ENCODE measurements at regions not wholly inside any gene's neighbourhood (a gene's known extent, or its start where the extent isn't known, plus 50 kb on each side); places are given as distances from the start of the nearest gene placed in this dataset.

DNA sequence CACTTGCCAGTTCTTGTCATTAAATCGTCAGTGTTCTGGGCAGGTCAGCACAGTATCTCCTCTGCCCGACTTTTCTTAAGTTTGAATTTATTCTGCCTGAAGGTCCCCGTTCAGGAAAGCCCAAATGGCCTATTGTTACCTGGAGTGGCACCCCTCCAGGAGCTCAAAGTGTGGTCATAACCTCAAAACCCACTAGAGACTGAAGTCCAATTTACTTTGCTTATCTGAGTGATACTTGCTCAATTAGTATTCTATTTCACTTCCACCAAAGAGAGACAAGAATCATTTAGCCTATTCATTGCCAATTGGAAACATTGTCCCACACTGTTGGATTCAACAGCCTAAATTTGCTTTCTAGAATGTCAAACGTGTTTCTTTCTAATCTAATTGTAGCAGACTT is 375.3 kb downstream of the LNPK start:
- Histone ChIP-seq H3K27me3 (ENCODE audit: control insufficient read depth, insufficient read depth, low read length) (no peaks in the 10 kb centered on the region), H3K4me1 (ENCODE audit: control insufficient read depth, insufficient read depth, low read length) (no peaks in the 10 kb centered on the region), H3K9ac (ENCODE audit: low read depth, low read length) (no peak overlapping the region), H3K36me3 (ENCODE audit: control insufficient read depth, insufficient read depth, low read length) (no peaks in the 10 kb centered on the region), H3K4me3 (ENCODE audit: low read depth, low read length) (no peak overlapping the region), H3K9me3 (ENCODE audit: control insufficient read depth, insufficient read depth, low read length) (no peaks in the 10 kb centered on the region)

- no peak overlapping the region for H3K9ac ChIP-seq (ENCODE audit: low read depth, low read length)
- no peaks in the 10 kb centered on the region for H3K4me1 ChIP-seq (ENCODE audit: control insufficient read depth, insufficient read depth, low read length)
- H3K4me3 ChIP-seq (ENCODE audit: low read depth, low read length) = no peak overlapping the region
- H3K9me3 ChIP-seq (ENCODE audit: control insufficient read depth, insufficient read depth, low read length) = no peaks in the 10 kb centered on the region
- no peaks in the 10 kb centered on the region for H3K27me3 ChIP-seq (ENCODE audit: control insufficient read depth, insufficient read depth, low read length)
- H3K36me3 ChIP-seq (ENCODE audit: control insufficient read depth, insufficient read depth, low read length) = no peaks in the 10 kb centered on the region
Observed at GRCh38 chr2:175624785-175625184, 377.3 kb downstream of the LNPK start.

- Histone ChIP-seq H3K27me3 (ENCODE audit: control insufficient read depth, insufficient read depth, low read length) (no peaks in the 10 kb centered on the region), H3K36me3 (ENCODE audit: control insufficient read depth, insufficient read depth, low read length) (no peaks in the 10 kb centered on the region), H3K9me3 (ENCODE audit: control insufficient read depth, insufficient read depth, low read length) (no peaks in the 10 kb centered on the region), H3K9ac (ENCODE audit: low read depth, low read length) (no peak overlapping the region), H3K4me3 (ENCODE audit: low read depth, low read length) (no peak overlapping the region), H3K4me1 (ENCODE audit: control insufficient read depth, insufficient read depth, low read length) (no peaks in the 10 kb centered on the region)
Observed at GRCh38 chr2:175624211-175624761, 377.8 kb downstream of the LNPK start.

- H3K9me3 ChIP-seq (ENCODE audit: control insufficient read depth, insufficient read depth, low read length) = no peaks in the 10 kb centered on the region
- H3K4me3 ChIP-seq (ENCODE audit: low read depth, low read length) = no peak overlapping the region
- no peaks in the 10 kb centered on the region for H3K36me3 ChIP-seq (ENCODE audit: control insufficient read depth, insufficient read depth, low read length)
- H3K4me1 ChIP-seq (ENCODE audit: control insufficient read depth, insufficient read depth, low read length) = no peaks in the 10 kb centered on the region
- no peak overlapping the region for H3K9ac ChIP-seq (ENCODE audit: low read depth, low read length)
- no peaks in the 10 kb centered on the region for H3K27me3 ChIP-seq (ENCODE audit: control insufficient read depth, insufficient read depth, low read length)
Observed at GRCh38 chr2:175621821-175622220, 380.2 kb downstream of the LNPK start.

DNA sequence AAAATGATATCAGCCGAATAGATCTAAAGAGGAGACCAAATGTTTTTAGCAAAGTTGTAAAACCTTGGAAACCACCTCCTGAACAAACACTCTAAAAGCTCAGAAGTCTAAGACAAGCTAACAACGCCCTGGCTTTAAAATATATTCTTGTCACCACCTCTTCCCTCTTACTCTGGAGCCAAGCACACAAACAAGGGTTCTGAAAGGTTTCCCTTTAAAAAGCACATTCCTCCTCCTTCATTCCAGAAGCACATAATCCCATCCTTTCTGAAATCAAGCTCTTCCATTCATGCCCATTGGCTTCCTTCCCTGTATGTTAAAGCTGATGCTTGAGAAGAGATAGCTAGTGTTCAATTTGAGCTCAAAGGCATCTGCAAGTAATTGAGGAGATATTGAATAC is 382.0 kb downstream of the LNPK start:
- Histone ChIP-seq H3K4me1 (ENCODE audit: control insufficient read depth, insufficient read depth, low read length) (no peaks in the 10 kb centered on the region), H3K9ac (ENCODE audit: low read depth, low read length) (no peak overlapping the region), H3K27me3 (ENCODE audit: control insufficient read depth, insufficient read depth, low read length) (no peaks in the 10 kb centered on the region), H3K36me3 (ENCODE audit: control insufficient read depth, insufficient read depth, low read length) (no peaks in the 10 kb centered on the region), H3K9me3 (ENCODE audit: control insufficient read depth, insufficient read depth, low read length) (no peaks in the 10 kb centered on the region), H3K4me3 (ENCODE audit: low read depth, low read length) (no peak overlapping the region)

- H3K4me3 ChIP-seq (ENCODE audit: low read depth, low read length) = no peak overlapping the region
- H3K27me3 ChIP-seq (ENCODE audit: control insufficient read depth, insufficient read depth, low read length) = no peaks in the 10 kb centered on the region
- no peak overlapping the region for H3K9ac ChIP-seq (ENCODE audit: low read depth, low read length)
- H3K4me1 ChIP-seq (ENCODE audit: control insufficient read depth, insufficient read depth, low read length) = no peaks in the 10 kb centered on the region
- no peaks in the 10 kb centered on the region for H3K9me3 ChIP-seq (ENCODE audit: control insufficient read depth, insufficient read depth, low read length)
- H3K36me3 ChIP-seq (ENCODE audit: control insufficient read depth, insufficient read depth, low read length) = no peaks in the 10 kb centered on the region
Observed at GRCh38 chr2:175619179-175620045, 382.7 kb downstream of the LNPK start.

DNA sequence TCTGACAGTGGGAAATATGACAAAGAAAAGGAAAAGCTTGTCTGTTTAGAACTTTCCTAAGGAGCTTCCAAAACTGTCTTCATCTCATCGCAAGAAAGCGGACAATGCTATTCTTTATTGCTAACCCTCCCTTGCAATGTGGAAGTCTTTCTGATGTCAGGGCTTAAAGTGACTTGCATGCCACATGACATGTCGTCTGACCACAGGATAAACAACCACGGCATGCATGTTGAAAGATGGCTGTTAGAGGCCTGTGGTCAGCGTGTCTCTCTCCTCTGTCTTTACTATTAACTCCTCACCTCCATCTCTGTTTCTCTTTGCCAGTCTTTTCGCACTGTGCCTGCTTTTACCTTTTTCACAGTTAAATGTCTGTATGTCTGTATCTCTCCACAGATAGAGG is 389.8 kb downstream of the LNPK start:
- no peaks in the 10 kb centered on the region for H3K9me3 ChIP-seq (ENCODE audit: control insufficient read depth, insufficient read depth, low read length)
- H3K9ac ChIP-seq (ENCODE audit: low read depth, low read length) = no peak overlapping the region
- H3K4me3 ChIP-seq (ENCODE audit: low read depth, low read length) = no peak overlapping the region

DNA sequence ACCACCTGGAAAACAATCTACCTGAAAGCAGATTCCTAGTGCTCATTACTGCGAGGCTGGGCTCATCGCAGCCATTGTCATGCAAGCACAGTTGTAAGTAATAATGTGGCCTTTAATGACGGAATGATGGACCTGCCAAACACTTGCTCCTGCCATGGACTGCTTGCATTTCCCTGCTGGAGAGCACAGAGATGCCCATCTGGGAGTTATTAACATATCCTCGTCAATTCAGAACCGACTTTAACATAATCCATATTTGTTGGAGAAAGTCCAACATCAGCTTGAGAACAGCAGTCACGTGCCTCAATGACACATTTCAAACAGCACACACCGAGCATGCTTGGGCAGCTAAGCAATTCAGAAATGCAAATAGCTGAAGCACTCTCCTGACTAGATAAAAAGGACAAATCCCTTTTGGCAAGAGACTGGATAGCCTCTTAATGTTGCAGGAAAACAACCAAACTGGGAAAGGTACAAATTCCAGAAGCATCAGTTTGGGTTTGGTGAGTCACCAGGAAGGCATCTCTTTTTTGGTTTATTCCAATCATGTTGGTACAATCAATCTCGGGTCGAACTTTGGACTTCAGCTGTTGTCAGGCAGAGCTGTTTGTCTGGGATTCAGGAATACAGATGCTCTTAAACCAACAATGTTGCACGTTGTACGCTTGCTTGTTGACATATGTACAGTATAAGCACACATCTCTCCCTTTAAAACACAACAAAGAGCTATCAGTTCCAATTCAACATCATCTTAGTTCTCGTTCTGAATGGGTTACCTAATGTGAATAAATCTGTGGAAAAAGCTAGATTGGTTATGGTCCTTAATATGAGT is 395.8 kb downstream of the LNPK start:
- Histone ChIP-seq H3K9ac (ENCODE audit: low read depth, low read length) (no peak overlapping the region), H3K4me1 (ENCODE audit: control insufficient read depth, insufficient read depth, low read length) (peaks cover 19% of the 10 kb centered on the region), H3K4me3 (ENCODE audit: low read depth, low read length) (no peak overlapping the region), H3K27me3 (ENCODE audit: control insufficient read depth, insufficient read depth, low read length) (no peaks in the 10 kb centered on the region), H3K9me3 (ENCODE audit: control insufficient read depth, insufficient read depth, low read length) (no peaks in the 10 kb centered on the region), H3K36me3 (ENCODE audit: control insufficient read depth, insufficient read depth, low read length) (no peaks in the 10 kb centered on the region)

More for the DNA sequence above, 389.8 kb downstream of the LNPK start:
- Histone ChIP-seq H3K4me1 (ENCODE audit: control insufficient read depth, insufficient read depth, low read length) (no peaks in the 10 kb centered on the region), H3K27me3 (ENCODE audit: control insufficient read depth, insufficient read depth, low read length) (no peaks in the 10 kb centered on the region), H3K36me3 (ENCODE audit: control insufficient read depth, insufficient read depth, low read length) (no peaks in the 10 kb centered on the region)

DNA sequence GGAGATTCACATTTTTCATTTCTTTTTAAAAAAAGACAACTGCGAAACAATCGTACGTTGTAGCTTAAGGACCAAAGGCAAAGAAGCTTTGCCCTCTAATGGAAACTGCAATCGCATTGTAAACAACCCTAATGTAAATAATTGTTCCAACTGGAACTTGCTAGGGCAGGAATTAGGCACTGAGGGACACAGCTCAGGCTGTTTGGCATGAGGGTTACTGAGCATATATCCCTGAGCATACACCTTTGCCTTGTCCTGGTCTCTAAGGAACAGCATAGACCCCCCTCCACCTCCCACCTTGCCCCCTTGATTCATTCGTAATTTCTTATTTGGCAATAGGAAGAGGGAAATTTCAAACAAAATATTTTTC is 396.4 kb downstream of the LNPK start:
- Histone ChIP-seq H3K9ac (ENCODE audit: low read depth, low read length) (no peak overlapping the region), H3K4me1 (ENCODE audit: control insufficient read depth, insufficient read depth, low read length) (peaks cover 19% of the 10 kb centered on the region), H3K27me3 (ENCODE audit: control insufficient read depth, insufficient read depth, low read length) (no peaks in the 10 kb centered on the region), H3K9me3 (ENCODE audit: control insufficient read depth, insufficient read depth, low read length) (no peaks in the 10 kb centered on the region), H3K36me3 (ENCODE audit: control insufficient read depth, insufficient read depth, low read length) (no peaks in the 10 kb centered on the region), H3K4me3 (ENCODE audit: low read depth, low read length) (no peak overlapping the region)

GRCh38 chr2:175601969-175602368 is 400.1 kb downstream of the LNPK start:
- Histone ChIP-seq H3K27me3 (ENCODE audit: control insufficient read depth, insufficient read depth, low read length) (no peaks in the 10 kb centered on the region), H3K4me3 (ENCODE audit: low read depth, low read length) (no peak overlapping the region), H3K9me3 (ENCODE audit: control insufficient read depth, insufficient read depth, low read length) (no peaks in the 10 kb centered on the region), H3K9ac (ENCODE audit: low read depth, low read length) (no peak overlapping the region), H3K4me1 (ENCODE audit: control insufficient read depth, insufficient read depth, low read length) (peaks cover 22% of the 10 kb centered on the region), H3K36me3 (ENCODE audit: control insufficient read depth, insufficient read depth, low read length) (no peaks in the 10 kb centered on the region)

- H3K36me3 ChIP-seq (ENCODE audit: control insufficient read depth, insufficient read depth, low read length) = no peaks in the 10 kb centered on the region
- peaks cover 12% of the 10 kb centered on the region for H3K4me1 ChIP-seq (ENCODE audit: control insufficient read depth, insufficient read depth, low read length)
- H3K9me3 ChIP-seq (ENCODE audit: control insufficient read depth, insufficient read depth, low read length) = no peaks in the 10 kb centered on the region
- no peak overlapping the region for H3K4me3 ChIP-seq (ENCODE audit: low read depth, low read length)
- H3K27me3 ChIP-seq (ENCODE audit: control insufficient read depth, insufficient read depth, low read length) = no peaks in the 10 kb centered on the region
- H3K9ac ChIP-seq (ENCODE audit: low read depth, low read length) = no peak overlapping the region
Observed at GRCh38 chr2:175599966-175600831, 401.9 kb downstream of the LNPK start.
